ENCODE measurements at regions not wholly inside any gene's neighbourhood (a gene's known extent, or its start where the extent isn't known, plus 50 kb on each side); places are given as distances from the start of the nearest gene placed in this dataset.

DNA sequence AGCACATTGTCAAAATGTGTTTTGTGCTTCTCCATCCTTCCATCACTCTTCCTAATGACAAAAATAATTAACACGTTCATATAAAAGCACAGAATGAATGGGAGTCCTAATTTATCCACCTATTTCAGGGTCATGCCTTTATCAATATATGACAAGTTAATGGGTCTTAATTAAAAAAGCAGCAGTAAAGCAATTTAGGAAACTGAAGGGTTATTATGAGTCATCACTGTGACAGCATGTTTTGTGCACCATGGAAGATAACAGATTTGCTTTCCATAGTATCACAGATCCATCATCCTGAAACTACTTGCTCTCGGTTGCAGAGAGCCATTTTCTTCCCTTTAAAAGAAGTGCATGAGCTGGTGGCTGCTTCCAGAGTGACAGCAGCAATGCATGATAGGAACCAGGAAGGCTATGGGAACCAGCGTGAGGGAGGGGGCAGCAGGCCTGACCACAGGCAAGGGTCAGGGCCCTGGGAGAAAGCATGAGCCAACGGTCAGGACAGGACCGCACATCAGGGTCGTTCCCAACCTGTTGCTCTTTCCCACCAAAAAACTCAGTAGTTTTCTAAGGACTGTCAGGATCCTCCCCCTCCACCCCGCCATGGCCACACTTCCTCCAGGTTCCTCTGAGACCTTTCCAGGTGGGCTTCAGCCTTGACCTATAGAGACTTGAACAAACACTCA, 784.1 kb downstream of the UQCRFS1 start:
- TF ChIP-seq BHLHE40 (IDR thresholded peaks at IDR 0.05; ENCODE audit: borderline replicate concordance in 1 of 2, low read depth in 2 of 2, low read length in 1 of 2) (no peak), MXI1 (IDR thresholded peaks at IDR 0.05; ENCODE audit: low read depth, low read length) (no peak), RCOR1 (conservative IDR thresholded peaks at IDR 0.05; ENCODE audit: low read depth, low read length) (no peak), EZH2 (IDR thresholded peaks at IDR 0.05; ENCODE audit: borderline replicate concordance, control insufficient read depth, low read depth, low read length) (no peak), RAD21 (IDR thresholded peaks at IDR 0.05; ENCODE audit: insufficient read depth, low read depth, low read length) (no peak)
- TF ChIP-seq, protein P1, sequence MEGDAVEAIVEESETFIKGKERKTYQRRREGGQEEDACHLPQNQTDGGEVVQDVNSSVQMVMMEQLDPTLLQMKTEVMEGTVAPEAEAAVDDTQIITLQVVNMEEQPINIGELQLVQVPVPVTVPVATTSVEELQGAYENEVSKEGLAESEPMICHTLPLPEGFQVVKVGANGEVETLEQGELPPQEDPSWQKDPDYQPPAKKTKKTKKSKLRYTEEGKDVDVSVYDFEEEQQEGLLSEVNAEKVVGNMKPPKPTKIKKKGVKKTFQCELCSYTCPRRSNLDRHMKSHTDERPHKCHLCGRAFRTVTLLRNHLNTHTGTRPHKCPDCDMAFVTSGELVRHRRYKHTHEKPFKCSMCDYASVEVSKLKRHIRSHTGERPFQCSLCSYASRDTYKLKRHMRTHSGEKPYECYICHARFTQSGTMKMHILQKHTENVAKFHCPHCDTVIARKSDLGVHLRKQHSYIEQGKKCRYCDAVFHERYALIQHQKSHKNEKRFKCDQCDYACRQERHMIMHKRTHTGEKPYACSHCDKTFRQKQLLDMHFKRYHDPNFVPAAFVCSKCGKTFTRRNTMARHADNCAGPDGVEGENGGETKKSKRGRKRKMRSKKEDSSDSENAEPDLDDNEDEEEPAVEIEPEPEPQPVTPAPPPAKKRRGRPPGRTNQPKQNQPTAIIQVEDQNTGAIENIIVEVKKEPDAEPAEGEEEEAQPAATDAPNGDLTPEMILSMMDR (IDR thresholded peaks at IDR 0.05 in 2 of 3, conservative IDR thresholded peaks at IDR 0.05 in 1 of 3; ENCODE audit: control insufficient read depth in 2 of 3, extremely low read depth in 1 of 3, insufficient read depth in 1 of 3, low read depth in 3 of 3, low read length in 3 of 3): no peak
- TF ChIP-seq, protein P2, sequence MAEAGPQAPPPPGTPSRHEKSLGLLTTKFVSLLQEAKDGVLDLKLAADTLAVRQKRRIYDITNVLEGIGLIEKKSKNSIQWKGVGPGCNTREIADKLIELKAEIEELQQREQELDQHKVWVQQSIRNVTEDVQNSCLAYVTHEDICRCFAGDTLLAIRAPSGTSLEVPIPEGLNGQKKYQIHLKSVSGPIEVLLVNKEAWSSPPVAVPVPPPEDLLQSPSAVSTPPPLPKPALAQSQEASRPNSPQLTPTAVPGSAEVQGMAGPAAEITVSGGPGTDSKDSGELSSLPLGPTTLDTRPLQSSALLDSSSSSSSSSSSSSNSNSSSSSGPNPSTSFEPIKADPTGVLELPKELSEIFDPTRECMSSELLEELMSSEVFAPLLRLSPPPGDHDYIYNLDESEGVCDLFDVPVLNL (IDR thresholded peaks at IDR 0.05; ENCODE audit: low read depth, low read length): no peak
- TF ChIP-seq, protein P3, sequence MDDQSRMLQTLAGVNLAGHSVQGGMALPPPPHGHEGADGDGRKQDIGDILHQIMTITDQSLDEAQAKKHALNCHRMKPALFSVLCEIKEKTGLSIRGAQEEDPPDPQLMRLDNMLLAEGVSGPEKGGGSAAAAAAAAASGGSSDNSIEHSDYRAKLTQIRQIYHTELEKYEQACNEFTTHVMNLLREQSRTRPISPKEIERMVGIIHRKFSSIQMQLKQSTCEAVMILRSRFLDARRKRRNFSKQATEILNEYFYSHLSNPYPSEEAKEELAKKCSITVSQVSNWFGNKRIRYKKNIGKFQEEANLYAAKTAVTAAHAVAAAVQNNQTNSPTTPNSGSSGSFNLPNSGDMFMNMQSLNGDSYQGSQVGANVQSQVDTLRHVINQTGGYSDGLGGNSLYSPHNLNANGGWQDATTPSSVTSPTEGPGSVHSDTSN (IDR thresholded peaks at IDR 0.05; ENCODE audit: insufficient replicate concordance, low read depth, low read length): no peak
- TF ChIP-seq, protein P4, sequence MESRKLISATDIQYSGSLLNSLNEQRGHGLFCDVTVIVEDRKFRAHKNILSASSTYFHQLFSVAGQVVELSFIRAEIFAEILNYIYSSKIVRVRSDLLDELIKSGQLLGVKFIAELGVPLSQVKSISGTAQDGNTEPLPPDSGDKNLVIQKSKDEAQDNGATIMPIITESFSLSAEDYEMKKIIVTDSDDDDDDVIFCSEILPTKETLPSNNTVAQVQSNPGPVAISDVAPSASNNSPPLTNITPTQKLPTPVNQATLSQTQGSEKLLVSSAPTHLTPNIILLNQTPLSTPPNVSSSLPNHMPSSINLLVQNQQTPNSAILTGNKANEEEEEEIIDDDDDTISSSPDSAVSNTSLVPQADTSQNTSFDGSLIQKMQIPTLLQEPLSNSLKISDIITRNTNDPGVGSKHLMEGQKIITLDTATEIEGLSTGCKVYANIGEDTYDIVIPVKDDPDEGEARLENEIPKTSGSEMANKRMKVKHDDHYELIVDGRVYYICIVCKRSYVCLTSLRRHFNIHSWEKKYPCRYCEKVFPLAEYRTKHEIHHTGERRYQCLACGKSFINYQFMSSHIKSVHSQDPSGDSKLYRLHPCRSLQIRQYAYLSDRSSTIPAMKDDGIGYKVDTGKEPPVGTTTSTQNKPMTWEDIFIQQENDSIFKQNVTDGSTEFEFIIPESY (IDR thresholded peaks at IDR 0.05): no peak
